ENCODE measurements at regions not wholly inside any gene's neighbourhood (a gene's known extent, or its start where the extent isn't known, plus 50 kb on each side); places are given as distances from the start of the nearest gene placed in this dataset.

DNA sequence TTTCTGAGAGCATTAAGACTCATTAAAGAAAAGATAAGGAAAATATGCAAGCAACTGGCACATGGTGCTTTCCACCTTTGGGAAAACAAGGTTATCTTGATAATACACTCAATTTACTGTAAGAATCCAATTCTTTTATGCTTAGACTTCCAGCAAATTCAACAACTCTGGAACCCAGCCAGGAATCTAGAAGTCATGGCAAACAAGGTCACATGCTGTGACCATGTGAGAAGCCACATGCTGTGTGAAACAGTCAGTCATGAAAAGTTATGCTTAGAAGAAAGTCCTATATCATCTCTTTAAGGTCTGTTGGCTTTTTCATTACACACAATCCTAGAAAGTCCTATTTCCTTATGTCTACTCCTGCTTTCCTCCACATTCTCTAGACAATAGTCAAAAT lies 581.8 kb upstream of the C9orf72 start:
- TF ChIP-seq SUZ12 (IDR thresholded peaks at IDR 0.05; ENCODE audit: extremely low read depth, insufficient read depth, insufficient read length) (no peak), YY1 (IDR thresholded peaks at IDR 0.05; ENCODE audit: insufficient read depth, insufficient read length) (no peak)

Data from NT2/D1 (cell line).